T47D (cell line): ENCODE measurements at regions not wholly inside any gene's neighbourhood (a gene's known extent, or its start where the extent isn't known, plus 50 kb on each side); places are given as distances from the start of the nearest gene placed in this dataset.
"Not testable (repeated sequence)": the region's sequence is repeated elsewhere in the genome, so short reads cannot be mapped to it uniquely, and the experiment has no call there.

Experiments
- DNase-seq, 2 experiments: peaks; one replicate each; pipeline versions ENCODE4 v3.0.0 to v3.0.0-alpha.2; 2011 to 2012; ENCODE audit warnings: low read depth in 1 of 2, low spot score in 1 of 2
- JUND ChIP-seq: IDR thresholded peaks from 2 replicates; pipeline ENCODE4 v1.6.1; 2012; ENCODE audit warnings: low read depth
- in situ Hi-C: cut with HindIII; loops from 2 replicates; pipeline ENCODE4 v1.10.0; 2016; ENCODE audit warnings: low sequenced_read_pairs, low pct_unique_long_range_greater_than_20kb

DNA sequence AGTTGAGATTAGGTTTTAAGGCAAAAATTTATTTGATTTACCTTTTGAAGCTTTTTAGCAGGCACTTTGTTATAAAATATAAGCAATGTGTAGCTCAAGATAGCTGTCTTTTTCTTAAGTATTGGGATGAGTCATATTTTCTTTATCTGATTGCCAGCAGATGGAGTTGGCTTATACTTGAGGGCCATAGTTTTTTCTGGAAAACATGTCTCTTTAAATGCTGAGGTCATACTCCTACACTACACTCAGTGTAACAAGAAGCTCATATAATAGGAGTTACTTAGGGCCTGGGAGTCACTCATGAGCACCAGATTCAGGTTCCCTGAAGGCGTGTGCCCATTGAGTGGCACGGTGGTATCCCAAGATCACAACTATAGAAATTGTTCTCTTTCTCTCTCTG is 579.8 kb downstream of the EDEM1 start:
- TF ChIP-seq JUND = no peak

GRCh38 chr3:5768281-5768945 is 580.9 kb downstream of the EDEM1 start:
- in situ Hi-C loops = no loop called here
- no peak for TF ChIP-seq JUND
- no peak for DNase-seq

More for the DNA sequence above, 579.8 kb downstream of the EDEM1 start:
- DNase-seq = no peak
- in situ Hi-C loops = no loop called here

- no peak for TF ChIP-seq JUND
- in situ Hi-C loops = no loop called here
Measured at GRCh38 chr3:5769825-5770224, 582.3 kb downstream of the EDEM1 start.

DNA sequence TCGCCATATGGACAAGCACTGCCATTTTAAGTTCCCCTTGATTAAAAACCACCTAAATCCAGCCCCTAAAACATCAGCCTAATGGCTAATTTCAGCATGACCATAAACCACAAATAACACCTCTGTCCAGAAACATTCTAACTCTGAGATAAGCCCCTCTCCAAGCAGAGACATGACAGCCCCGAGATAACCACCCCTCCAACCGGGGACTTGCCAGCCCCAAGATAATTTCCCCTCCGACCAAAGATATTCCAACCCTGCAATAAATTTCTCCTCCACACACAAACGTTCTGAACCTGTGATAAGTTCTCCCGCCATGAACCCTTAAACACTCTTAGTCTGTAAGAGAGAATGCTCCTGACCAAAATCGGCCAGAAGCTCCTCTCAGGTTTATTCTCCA is 586.8 kb downstream of the EDEM1 start:
- in situ Hi-C loops = no loop called here
- DNase-seq = no peak
- TF ChIP-seq JUND = no peak

More at GRCh38 chr3:5769825-5770224, 582.3 kb downstream of the EDEM1 start:
- DNase-seq = no peak

GRCh38 chr3:5775100-5775499 is 587.6 kb downstream of the EDEM1 start:
- DNase-seq, in situ Hi-C loops: not testable (repeated sequence)

- peak in 1 of 2 experiments; percentile 33 for DNase-seq
- TF ChIP-seq JUND = no peak
- in situ Hi-C loops = no loop called here
Measured at GRCh38 chr3:5784690-5785089, 597.2 kb downstream of the EDEM1 start.

DNA sequence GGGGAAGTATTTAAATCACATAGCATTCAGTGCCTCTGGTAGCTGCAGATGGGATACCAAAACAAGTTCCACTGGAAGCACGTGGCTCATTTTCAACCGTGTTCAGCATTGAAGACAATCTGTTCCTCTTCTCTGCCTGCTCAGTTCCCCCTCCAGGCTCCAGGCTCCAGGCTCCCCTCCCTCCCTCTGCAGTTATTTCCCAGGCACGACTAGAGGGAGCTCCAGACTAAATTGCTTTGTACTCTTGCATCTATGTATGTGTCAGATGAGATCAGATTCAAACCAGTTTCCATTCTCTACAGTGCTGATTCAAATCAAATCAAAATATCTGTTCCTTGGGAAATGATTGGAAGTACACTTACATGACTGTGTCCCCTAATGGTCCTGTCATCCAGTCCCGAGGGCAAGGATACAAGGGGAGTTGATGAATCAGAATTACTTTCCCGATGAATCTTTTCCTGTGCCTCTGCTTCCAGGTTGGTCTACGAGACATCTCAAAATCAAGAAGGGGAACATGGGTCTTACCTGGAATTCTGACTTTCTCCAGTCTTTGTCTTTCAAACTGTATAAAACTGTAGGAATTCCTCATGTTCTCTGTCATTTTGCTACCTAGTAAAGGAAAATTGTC is 600.5 kb downstream of the EDEM1 start:
- DNase-seq = peak; percentile 18 to 62
- in situ Hi-C loops = no loop called here
- no peak for TF ChIP-seq JUND

- in situ Hi-C loops = no loop called here
- no peak for TF ChIP-seq JUND
Measured at GRCh38 chr3:5788496-5788895, 601.0 kb downstream of the EDEM1 start.

DNA sequence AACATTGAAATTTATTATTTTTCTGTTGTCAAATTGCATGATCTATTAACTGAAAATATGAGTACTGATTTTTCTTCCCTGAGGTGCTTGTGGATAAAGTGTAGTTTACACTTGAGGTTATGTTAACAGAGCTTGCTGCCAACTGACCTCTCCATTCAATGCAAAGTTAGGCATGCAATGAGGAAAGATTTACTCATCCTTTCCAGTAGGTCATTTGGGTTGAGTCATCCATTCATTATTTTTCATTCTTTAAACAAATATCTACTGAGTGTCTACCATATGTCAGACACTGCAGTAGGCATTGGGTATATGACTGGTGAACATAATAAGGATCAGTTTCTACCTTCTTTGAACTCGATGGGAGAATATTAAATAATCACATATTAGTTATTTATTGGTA is 604.1 kb downstream of the EDEM1 start:
- in situ Hi-C loops = no loop called here
- DNase-seq = peak in 1 of 2 experiments; percentile 17
- no peak for TF ChIP-seq JUND

More at GRCh38 chr3:5788496-5788895, 601.0 kb downstream of the EDEM1 start:
- no peak for DNase-seq

DNA sequence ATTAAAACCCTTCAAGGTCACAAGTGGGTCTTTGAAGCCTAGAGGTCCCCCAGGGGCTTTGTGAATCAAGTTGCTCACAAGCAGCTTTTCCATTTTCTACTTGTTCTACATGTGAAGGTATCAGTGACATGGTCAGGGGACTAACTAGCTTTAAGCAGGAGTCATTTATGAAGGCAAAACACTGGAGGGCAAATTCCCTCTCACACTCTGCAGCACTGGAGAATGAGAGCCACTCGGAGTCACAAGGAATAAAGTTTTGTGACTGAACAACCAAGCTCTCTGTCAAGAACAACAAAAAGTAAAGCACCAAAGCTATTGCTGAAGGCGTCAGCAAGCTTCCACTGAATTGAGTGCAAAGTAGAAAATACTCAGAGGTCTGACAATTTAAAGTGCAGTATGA is 609.0 kb downstream of the EDEM1 start:
- DNase-seq = no peak
- no peak for TF ChIP-seq JUND
- in situ Hi-C loops = no loop called here

DNA sequence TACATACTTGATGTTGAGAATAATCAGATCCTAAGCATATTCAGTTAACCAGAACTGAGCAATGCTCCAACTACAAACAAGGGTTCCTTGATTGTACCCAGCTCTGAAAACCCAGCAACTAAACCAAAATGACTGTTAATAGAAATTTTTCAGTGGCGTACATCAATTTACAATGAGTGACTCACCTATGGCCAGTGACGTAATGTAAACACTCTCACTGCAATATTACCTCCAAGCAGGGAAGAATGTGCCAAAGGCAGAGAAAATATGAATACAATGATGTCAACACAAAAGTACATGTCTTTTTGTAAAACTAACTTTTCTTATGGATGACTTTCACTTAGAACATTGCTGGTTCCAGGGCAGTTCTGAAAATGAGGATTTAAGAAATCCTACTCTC is 611.3 kb downstream of the EDEM1 start:
- DNase-seq = no peak
- in situ Hi-C loops = no loop called here
- TF ChIP-seq JUND = no peak

- in situ Hi-C loops = no loop called here
- no peak for DNase-seq
- no peak for TF ChIP-seq JUND
Measured at GRCh38 chr3:5799398-5799797, 611.9 kb downstream of the EDEM1 start.

GRCh38 chr3:5800965-5801364 is 613.5 kb downstream of the EDEM1 start:
- no peak for TF ChIP-seq JUND
- no peak for DNase-seq
- in situ Hi-C loops = no loop called here
